K562 (cell line): ENCODE measurements at regions not wholly inside any gene's neighbourhood (a gene's known extent, or its start where the extent isn't known, plus 50 kb on each side); places are given as distances from the start of the nearest gene placed in this dataset.

ENCODE experiments used
- BACH1 ChIP-seq: fragments of 200-800 bp; sonication (Bioruptor generic); IDR thresholded peaks from 2 replicates; pipeline ENCODE4 v1.6.1; 2016; ENCODE audit warnings: missing genetic modification characterization, missing compliant biosample characterization
- CC2D1A ChIP-seq: fragments of 450-650 bp; IDR thresholded peaks from 2 replicates; pipeline ENCODE4 v1.6.1; 2017; ENCODE audit warnings: mild to moderate bottlenecking
- CHD4 ChIP-seq: fragments of 200-600 bp; sonication (generic); IDR thresholded peaks from 3 replicates; pipeline ENCODE4 v1.6.1; 2012; ENCODE audit warnings: low read depth, mild to moderate bottlenecking, mixed read lengths, low read length, inconsistent platforms; ENCODE audit not compliant: insufficient read depth, insufficient replicate concordance, poor library complexity, severe bottlenecking
- FUS ChIP-seq: fragments of 200-400 bp; formaldehyde crosslinking; optimal IDR thresholded peaks from 2 replicates; pipeline ENCODE3; 2017; ENCODE audit warnings: low read depth, low read length
- HCFC1 ChIP-seq: IDR thresholded peaks from 2 replicates; pipeline ENCODE4 v1.6.1; 2012; ENCODE audit warnings: low read depth, low read length, improper control_type of control experiment
- HMGXB4 ChIP-seq: sonication (generic); formaldehyde crosslinking; IDR thresholded peaks from 2 replicates; pipeline ENCODE4 v1.8.1; 2023; ENCODE audit warnings: mild to moderate bottlenecking, missing genetic modification reagents
- KAT8 ChIP-seq: fragments of 450-650 bp; IDR thresholded peaks from 2 replicates; pipeline ENCODE4 v1.6.1; 2016; ENCODE audit warnings: low read depth, mild to moderate bottlenecking
- KLF16 ChIP-seq: IDR thresholded peaks from 2 replicates; pipeline ENCODE4 v1.6.1; 2016; ENCODE audit warnings: antibody characterized with exemption
- NFXL1 ChIP-seq: fragments of 450-650 bp; formaldehyde crosslinking; IDR thresholded peaks from 2 replicates; pipeline ENCODE4 v1.4.0; 2021; ENCODE audit warnings: mild to moderate bottlenecking
- RCOR1 ChIP-seq, 2 experiments: IDR thresholded peaks; 2 replicates each; pipeline ENCODE4 v1.6.1; 2012; ENCODE audit warnings: low read depth in 2 of 2, low read length in 2 of 2, borderline replicate concordance in 1 of 2, improper control_type of control experiment in 1 of 2
- RUNX1 ChIP-seq: sonication (generic); IDR thresholded peaks from 2 replicates; pipeline ENCODE4 v1.6.1; 2016; ENCODE audit warnings: antibody characterized with exemption, low read depth
- SIX5 ChIP-seq, 2 experiments: IDR thresholded peaks; 2 replicates each; pipeline ENCODE4 v1.6.1; 2011; ENCODE audit warnings: low read length in 2 of 2, borderline replicate concordance in 1 of 2, low read depth in 1 of 2, mild to moderate bottlenecking in 1 of 2, moderate library complexity in 1 of 2; ENCODE audit not compliant: insufficient read depth in 1 of 2
- SRSF1 ChIP-seq: fragments of 200-400 bp; formaldehyde crosslinking; IDR thresholded peaks from 2 replicates; pipeline ENCODE4 v1.6.1; 2017; ENCODE audit warnings: mild to moderate bottlenecking, low read depth, low read length, moderate library complexity
- TCF7L2 ChIP-seq: fragments of 150-350 bp; IDR thresholded peaks from 2 replicates; pipeline ENCODE4 v1.6.1; 2016; ENCODE audit warnings: low read depth, mild to moderate bottlenecking, low read length, moderate library complexity
- TFE3 ChIP-seq: fragments of 450-650 bp; formaldehyde crosslinking; IDR thresholded peaks from 2 replicates; pipeline ENCODE4 v1.4.0; 2020; ENCODE audit warnings: mild to moderate bottlenecking, mixed read lengths
- U2AF1 ChIP-seq: fragments of 200-400 bp; formaldehyde crosslinking; optimal IDR thresholded peaks from 2 replicates; pipeline ENCODE3; 2017; ENCODE audit warnings: mild to moderate bottlenecking, low read depth, low read length, moderate library complexity
- ZFP36 ChIP-seq: fragments of 150-350 bp; IDR thresholded peaks from 2 replicates; pipeline ENCODE4 v1.6.1; 2018; ENCODE audit warnings: low read length, low read depth; ENCODE audit not compliant: partially characterized antibody
- TF ChIP-seq, protein P1 (sequence below): sonication (generic); IDR thresholded peaks from 2 replicates; pipeline ENCODE4 v1.6.1; 2016
- TF ChIP-seq, protein P2 (sequence below): sonication (generic); formaldehyde crosslinking; IDR thresholded peaks from 2 replicates; pipeline ENCODE4 v1.8.0; 2022; ENCODE audit warnings: missing genetic modification reagents, mild to moderate bottlenecking, borderline replicate concordance
- TF ChIP-seq, protein P3 (sequence below): fragments of 450-650 bp; formaldehyde crosslinking; conservative IDR thresholded peaks from 2 replicates; pipeline ENCODE4 v1.4.0; 2022; ENCODE audit warnings: mild to moderate bottlenecking, missing genetic modification characterization

- TF ChIP-seq HMGXB4 (CRISPR knock-in tag) (no peak), CHD4 (no peak), U2AF1 (no peak), ZFP36 (no peak), RUNX1 (no peak), BACH1 (tag) (no peak), SIX5 (IDR thresholded peaks at IDR 0.05; ENCODE audit: borderline replicate concordance in 1 of 2, insufficient read depth in 1 of 2, low read depth in 1 of 2, low read length in 2 of 2) (no peak), HCFC1 (no peak), NFXL1 (CRISPR knock-in tag) (no peak), TFE3 (CRISPR knock-in tag) (no peak), RCOR1 (IDR thresholded peaks at IDR 0.05; ENCODE audit: borderline replicate concordance in 1 of 2, low read depth in 2 of 2, low read length in 2 of 2) (peak; percentile 67 to 87; a peak in 3 of 4 replicates), CC2D1A (no peak), TCF7L2 (no peak), FUS (no peak), KLF16 (peak; percentile 79), SRSF1 (no peak), KAT8 (no peak)
- TF ChIP-seq, protein P1, sequence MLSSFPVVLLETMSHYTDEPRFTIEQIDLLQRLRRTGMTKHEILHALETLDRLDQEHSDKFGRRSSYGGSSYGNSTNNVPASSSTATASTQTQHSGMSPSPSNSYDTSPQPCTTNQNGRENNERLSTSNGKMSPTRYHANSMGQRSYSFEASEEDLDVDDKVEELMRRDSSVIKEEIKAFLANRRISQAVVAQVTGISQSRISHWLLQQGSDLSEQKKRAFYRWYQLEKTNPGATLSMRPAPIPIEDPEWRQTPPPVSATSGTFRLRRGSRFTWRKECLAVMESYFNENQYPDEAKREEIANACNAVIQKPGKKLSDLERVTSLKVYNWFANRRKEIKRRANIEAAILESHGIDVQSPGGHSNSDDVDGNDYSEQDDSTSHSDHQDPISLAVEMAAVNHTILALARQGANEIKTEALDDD: no peak
- TF ChIP-seq, protein P2, sequence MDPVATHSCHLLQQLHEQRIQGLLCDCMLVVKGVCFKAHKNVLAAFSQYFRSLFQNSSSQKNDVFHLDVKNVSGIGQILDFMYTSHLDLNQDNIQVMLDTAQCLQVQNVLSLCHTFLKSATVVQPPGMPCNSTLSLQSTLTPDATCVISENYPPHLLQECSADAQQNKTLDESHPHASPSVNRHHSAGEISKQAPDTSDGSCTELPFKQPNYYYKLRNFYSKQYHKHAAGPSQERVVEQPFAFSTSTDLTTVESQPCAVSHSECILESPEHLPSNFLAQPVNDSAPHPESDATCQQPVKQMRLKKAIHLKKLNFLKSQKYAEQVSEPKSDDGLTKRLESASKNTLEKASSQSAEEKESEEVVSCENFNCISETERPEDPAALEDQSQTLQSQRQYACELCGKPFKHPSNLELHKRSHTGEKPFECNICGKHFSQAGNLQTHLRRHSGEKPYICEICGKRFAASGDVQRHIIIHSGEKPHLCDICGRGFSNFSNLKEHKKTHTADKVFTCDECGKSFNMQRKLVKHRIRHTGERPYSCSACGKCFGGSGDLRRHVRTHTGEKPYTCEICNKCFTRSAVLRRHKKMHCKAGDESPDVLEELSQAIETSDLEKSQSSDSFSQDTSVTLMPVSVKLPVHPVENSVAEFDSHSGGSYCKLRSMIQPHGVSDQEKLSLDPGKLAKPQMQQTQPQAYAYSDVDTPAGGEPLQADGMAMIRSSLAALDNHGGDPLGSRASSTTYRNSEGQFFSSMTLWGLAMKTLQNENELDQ (CRISPR knock-in tag): no peak
- TF ChIP-seq, protein P3, sequence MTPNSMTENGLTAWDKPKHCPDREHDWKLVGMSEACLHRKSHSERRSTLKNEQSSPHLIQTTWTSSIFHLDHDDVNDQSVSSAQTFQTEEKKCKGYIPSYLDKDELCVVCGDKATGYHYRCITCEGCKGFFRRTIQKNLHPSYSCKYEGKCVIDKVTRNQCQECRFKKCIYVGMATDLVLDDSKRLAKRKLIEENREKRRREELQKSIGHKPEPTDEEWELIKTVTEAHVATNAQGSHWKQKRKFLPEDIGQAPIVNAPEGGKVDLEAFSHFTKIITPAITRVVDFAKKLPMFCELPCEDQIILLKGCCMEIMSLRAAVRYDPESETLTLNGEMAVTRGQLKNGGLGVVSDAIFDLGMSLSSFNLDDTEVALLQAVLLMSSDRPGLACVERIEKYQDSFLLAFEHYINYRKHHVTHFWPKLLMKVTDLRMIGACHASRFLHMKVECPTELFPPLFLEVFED (CRISPR knock-in tag): peak; percentile 74; the same call in 1 of the 2 replicates
Observed at GRCh38 chr18:22557168-22557941, 139.6 kb upstream of the CTAGE1 start (continued).
